ENCODE measurements at regions not wholly inside any gene's neighbourhood (a gene's known extent, or its start where the extent isn't known, plus 50 kb on each side); places are given as distances from the start of the nearest gene placed in this dataset.

DNA sequence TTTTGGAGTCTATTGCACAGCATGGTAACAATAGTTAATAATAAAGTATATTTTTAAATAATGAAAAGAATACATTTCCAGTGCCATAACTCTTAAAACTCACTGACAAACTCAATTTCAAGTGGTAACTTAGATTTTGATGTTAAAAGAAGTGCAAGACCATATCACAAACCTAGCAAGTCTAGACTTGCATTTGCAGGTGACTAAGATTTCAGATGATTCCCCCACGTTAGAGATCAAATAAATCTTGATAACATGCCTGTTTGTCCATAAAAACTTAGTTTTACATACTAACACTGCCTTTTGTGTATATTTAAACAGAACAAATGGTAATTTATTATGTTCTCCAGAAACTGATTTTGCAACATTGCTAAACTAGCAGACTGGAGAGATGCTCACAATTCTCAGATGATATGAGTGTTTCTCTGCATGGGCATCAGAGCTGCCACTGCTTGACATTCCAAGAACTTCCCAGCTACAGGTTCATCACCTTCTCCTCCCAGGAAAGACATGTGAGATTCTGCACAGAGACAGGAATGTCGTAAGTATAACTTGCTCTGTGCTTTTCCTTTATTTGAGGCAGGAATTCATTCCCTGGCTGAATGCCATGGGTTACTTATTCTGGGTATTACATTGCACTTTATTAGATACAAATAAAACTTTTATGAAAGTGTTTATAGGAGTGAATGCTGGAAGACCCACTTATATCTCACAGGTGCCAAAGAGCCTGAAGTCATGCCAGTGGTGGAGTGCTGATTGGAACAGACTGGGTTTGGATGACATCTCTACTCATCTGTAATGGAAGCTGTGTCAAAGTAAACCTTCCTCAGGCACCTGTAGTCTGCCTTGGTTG is 160.2 kb upstream of the FOXA2 start:
- Histone ChIP-seq H3K4me1 (no peaks in the 10 kb centered on the region), H2AFZ (no peak overlapping the region), H3K9ac (no peak overlapping the region), H3K79me2 (no peaks in the 10 kb centered on the region), H3K4me2 (ENCODE audit: low read length) (no peak overlapping the region), H3K4me3 (ENCODE audit: low read depth, low read length) (no peak overlapping the region), H3K9me3 (ENCODE audit: control insufficient read depth, low read length) (no peaks in the 10 kb centered on the region), H3K36me3 (ENCODE audit: control insufficient read depth, insufficient read depth, low read length) (no peaks in the 10 kb centered on the region), H3K27me3 (ENCODE audit: control insufficient read depth, insufficient read depth, low read length) (no peaks in the 10 kb centered on the region), H3K27ac (no peak overlapping the region)
- TF ChIP-seq, protein P1, sequence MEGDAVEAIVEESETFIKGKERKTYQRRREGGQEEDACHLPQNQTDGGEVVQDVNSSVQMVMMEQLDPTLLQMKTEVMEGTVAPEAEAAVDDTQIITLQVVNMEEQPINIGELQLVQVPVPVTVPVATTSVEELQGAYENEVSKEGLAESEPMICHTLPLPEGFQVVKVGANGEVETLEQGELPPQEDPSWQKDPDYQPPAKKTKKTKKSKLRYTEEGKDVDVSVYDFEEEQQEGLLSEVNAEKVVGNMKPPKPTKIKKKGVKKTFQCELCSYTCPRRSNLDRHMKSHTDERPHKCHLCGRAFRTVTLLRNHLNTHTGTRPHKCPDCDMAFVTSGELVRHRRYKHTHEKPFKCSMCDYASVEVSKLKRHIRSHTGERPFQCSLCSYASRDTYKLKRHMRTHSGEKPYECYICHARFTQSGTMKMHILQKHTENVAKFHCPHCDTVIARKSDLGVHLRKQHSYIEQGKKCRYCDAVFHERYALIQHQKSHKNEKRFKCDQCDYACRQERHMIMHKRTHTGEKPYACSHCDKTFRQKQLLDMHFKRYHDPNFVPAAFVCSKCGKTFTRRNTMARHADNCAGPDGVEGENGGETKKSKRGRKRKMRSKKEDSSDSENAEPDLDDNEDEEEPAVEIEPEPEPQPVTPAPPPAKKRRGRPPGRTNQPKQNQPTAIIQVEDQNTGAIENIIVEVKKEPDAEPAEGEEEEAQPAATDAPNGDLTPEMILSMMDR (IDR thresholded peaks at IDR 0.05), result no peak

DNA sequence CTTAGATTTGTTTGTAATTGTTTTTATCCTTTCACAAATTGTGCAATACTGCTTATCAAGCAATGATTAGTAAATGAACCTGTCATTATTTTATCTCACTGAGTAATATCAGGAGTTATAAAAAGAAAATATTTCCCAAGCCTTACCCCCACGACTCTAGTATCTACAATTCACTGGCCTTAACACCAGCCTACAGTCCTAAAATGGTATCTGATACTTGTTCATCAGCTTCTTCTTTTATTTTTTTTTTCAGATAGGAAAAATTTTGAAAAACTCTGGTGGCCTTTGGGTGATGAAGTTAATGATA is 160.8 kb upstream of the FOXA2 start:
- no peak overlapping the region for H3K27ac ChIP-seq
- no peaks in the 10 kb centered on the region for H3K79me2 ChIP-seq
- no peaks in the 10 kb centered on the region for H3K9me3 ChIP-seq (ENCODE audit: control insufficient read depth, low read length)
- no peak overlapping the region for H3K9ac ChIP-seq
- no peaks in the 10 kb centered on the region for H3K4me1 ChIP-seq
- no peaks in the 10 kb centered on the region for H3K36me3 ChIP-seq (ENCODE audit: control insufficient read depth, insufficient read depth, low read length)
- no peak overlapping the region for H3K4me2 ChIP-seq (ENCODE audit: low read length)
- no peak overlapping the region for H3K4me3 ChIP-seq (ENCODE audit: low read depth, low read length)
- H3K27me3 ChIP-seq (ENCODE audit: control insufficient read depth, insufficient read depth, low read length), result no peaks in the 10 kb centered on the region
- TF ChIP-seq, protein P1 (IDR thresholded peaks at IDR 0.05), result no peak
- no peak overlapping the region for H2AFZ ChIP-seq

DNA sequence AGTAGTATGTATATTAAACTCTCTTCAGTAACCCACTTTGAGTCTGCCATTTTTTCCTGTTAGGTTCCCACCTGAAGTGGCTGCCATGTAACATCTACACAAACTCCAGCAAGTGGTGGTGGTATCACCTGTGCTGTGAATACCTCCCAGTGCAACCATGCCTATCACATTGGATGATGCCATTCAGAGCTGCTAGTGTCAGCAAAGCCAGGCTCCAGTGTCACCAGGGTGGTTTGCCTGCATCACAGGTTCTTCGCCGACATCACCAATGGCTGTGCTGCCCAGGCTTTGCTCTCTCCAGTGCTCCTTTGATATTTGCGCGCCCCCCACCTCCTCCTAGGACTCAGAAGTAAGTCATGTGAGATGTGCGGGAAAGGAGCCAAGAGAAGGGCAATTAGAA is 162.6 kb upstream of the FOXA2 start:
- Histone ChIP-seq H3K9me3 (ENCODE audit: control insufficient read depth, low read length) (no peaks in the 10 kb centered on the region), H2AFZ (no peak overlapping the region), H3K4me1 (no peaks in the 10 kb centered on the region), H3K27me3 (ENCODE audit: control insufficient read depth, insufficient read depth, low read length) (no peaks in the 10 kb centered on the region), H3K9ac (no peak overlapping the region), H3K4me2 (ENCODE audit: low read length) (no peak overlapping the region), H3K36me3 (ENCODE audit: control insufficient read depth, insufficient read depth, low read length) (no peaks in the 10 kb centered on the region), H3K79me2 (no peaks in the 10 kb centered on the region), H3K27ac (no peak overlapping the region), H3K4me3 (ENCODE audit: low read depth, low read length) (no peak overlapping the region)
- TF ChIP-seq, protein P1 (IDR thresholded peaks at IDR 0.05), result no peak

DNA sequence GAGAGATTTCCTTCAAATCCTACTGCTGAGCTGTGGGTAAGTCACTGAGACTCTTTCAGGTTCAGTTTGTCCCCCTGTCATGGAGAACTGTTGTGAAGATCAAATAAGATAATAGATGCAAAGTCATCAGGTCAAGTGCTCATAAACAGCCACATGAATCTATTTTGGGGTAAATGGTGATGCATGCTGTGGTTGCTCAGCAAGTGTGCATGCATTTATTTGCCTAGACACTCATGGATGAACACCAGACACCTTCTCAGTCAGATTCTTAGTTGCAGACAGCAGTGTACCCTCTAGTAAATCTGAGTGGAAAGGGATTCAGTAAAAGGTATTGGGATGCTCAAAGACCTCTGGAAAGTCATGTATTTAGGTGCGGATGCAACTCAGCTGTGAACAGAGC is 168.0 kb upstream of the FOXA2 start:
- no peaks in the 10 kb centered on the region for H3K4me1 ChIP-seq
- no peaks in the 10 kb centered on the region for H3K9me3 ChIP-seq (ENCODE audit: control insufficient read depth, low read length)
- H3K79me2 ChIP-seq, result no peaks in the 10 kb centered on the region
- TF ChIP-seq, protein P1 (IDR thresholded peaks at IDR 0.05), result no peak
- no peak overlapping the region for H3K9ac ChIP-seq
- no peaks in the 10 kb centered on the region for H3K27me3 ChIP-seq (ENCODE audit: control insufficient read depth, insufficient read depth, low read length)
- H3K4me2 ChIP-seq (ENCODE audit: low read length), result no peak overlapping the region
- no peaks in the 10 kb centered on the region for H3K36me3 ChIP-seq (ENCODE audit: control insufficient read depth, insufficient read depth, low read length)
- no peak overlapping the region for H3K27ac ChIP-seq
- no peak overlapping the region for H2AFZ ChIP-seq
- no peak overlapping the region for H3K4me3 ChIP-seq (ENCODE audit: low read depth, low read length)
